Right renal pelvis (tissue), 4 donors: ENCODE measurements at regions not wholly inside any gene's neighbourhood (a gene's known extent, or its start where the extent isn't known, plus 50 kb on each side); places are given as distances from the start of the nearest gene placed in this dataset.

Experiments used
- DNase-seq, 4 donors: peaks; one replicate each; pipeline ENCODE4 v3.0.0-alpha.2; 2013; ENCODE audit warnings: low read depth in 4 of 4, low spot score in 3 of 4, missing footprints in 1 of 4

DNA sequence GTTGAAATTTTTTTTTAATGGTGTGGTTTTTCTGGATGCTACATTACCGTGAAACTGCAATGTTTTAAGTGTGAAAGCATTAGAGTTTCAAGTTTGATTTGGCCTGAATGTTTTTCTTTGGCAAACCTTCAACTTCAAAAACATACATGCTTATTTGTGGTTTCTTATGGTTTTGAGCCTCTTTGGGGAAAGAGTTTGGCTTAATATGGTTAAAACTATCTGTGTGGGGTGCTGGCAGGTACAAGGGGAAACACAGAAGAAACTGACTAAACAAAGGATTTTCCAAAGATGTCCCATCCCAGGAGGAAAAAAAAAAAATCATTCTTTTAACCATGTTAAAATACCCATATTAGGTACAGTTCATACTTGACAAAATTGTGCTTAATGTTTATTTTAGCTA, 121.1 kb downstream of the HGF start:
- DNase-seq, result no peak

GRCh38 chr7:81645435-81645834, 124.4 kb downstream of the HGF start:
- DNase-seq, result no peak

DNA sequence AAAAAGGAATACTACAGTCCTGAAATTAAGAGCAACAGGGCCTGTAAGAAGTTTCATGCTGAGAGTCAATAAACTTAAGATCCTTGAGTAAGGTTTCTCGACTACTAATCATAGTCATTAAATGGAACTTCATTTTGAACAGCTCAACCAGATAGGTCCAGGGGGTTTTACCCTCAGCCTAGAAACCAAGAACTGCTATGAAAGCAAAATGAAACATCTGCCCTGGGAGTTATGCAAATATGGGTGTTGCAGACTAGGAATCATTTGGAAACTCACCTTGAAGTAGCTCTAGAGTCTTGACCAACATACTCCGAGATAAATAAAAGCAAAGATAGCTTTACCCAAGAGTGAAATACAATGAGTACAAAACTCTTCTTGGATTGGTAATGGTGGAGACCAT, 128.0 kb downstream of the HGF start:
- DNase-seq, result no peak

DNA sequence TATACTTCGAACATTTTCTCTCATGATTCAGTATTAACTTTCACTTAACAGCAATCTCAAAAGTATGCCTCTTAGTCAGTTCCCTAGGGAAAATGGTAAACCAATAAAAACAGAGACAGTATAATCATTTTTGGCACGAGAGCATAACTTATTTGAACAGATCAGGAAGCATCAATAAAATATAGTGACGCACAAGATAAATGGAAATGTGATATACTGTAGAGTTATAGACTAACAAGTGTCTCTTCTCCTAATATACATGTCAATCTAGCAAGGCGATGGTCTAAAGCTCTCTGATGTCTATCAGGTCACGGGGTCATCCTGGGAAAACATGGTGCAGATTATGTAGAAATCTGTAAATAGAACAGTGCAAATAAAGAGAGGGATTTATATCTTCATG, 131.6 kb downstream of the HGF start:
- DNase-seq, result no peak

- no peak for DNase-seq
Observed at GRCh38 chr7:81637534-81637933, 132.3 kb downstream of the HGF start.

DNA sequence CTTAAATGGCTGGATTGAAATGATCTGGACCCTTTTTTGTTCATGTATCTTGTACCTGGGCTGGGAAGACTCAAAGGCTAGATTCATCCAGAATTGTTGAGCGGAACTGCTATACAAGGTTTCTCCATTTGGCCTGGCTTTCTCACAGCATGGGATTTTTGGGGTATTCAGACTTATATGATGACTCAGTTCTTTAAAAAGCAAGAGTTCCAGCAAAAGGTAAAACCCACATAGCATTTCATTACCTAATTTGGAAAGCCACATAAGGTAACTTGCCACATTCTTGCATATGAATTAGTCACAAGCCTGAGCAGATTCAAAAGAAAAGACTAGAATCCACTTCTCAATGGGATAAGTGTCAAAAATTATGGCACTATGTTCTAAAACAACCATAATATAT, 137.4 kb downstream of the HGF start:
- no peak for DNase-seq

DNA sequence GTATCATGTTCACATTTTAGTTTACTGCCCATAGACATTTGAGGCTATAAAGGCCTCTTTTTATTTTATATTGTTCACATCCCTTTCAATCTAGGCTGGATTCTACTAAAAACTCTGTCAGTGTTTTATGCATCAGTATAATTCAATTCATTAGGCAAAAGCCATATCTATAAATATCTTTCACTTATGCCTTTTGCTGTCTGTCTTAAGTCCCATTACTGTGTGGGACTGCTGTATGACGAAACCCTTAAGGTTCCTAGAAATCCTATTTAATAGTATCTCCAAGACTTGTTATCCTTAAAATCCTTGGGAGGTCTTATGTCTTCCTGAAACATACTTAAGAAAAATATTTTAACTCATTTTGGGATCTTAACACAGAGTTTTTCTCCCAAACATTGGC, 139.2 kb downstream of the HGF start:
- DNase-seq, result no peak

GRCh38 chr7:81629702-81630101, 140.1 kb downstream of the HGF start:
- no peak for DNase-seq

DNA sequence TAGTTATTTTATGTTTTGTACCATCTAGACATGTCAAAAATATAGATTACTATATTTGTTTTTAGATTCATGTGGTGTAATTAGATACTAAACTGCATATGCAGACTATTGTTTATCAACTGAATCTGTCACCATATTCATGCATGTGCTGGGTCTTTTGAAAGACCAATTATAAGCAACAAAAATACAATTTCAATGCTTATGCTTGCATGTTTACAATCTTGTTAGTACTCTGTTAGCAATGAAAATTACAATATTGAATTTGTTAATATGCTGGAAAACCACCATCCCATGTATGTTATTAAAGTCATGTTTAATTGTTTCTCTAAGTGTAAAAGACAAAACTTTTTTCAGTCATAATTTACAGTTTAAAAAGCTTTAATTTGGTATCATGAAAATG, 140.9 kb downstream of the HGF start:
- DNase-seq, result no peak

- no peak for DNase-seq
Observed at GRCh38 chr7:81627536-81628287, 142.1 kb downstream of the HGF start.

DNA sequence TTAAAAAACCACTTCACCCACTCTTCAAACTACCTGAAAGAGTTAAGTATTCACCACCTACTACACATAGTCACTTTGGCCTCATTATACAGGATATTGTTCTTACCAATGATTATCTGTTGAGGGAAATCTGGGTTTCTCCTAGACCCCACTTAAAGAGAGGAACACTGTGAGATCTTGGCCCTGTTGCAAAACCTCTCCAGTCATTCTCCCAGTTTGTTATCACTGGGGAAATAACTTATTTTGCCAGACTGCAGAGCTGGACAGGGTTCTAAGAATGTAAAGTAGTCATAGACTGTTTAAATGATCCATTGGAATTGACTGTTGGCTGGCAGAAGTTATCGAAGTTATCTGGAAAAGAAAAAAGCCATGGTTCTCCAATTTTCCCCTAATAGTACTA, 143.8 kb downstream of the HGF start:
- no peak for DNase-seq

DNA sequence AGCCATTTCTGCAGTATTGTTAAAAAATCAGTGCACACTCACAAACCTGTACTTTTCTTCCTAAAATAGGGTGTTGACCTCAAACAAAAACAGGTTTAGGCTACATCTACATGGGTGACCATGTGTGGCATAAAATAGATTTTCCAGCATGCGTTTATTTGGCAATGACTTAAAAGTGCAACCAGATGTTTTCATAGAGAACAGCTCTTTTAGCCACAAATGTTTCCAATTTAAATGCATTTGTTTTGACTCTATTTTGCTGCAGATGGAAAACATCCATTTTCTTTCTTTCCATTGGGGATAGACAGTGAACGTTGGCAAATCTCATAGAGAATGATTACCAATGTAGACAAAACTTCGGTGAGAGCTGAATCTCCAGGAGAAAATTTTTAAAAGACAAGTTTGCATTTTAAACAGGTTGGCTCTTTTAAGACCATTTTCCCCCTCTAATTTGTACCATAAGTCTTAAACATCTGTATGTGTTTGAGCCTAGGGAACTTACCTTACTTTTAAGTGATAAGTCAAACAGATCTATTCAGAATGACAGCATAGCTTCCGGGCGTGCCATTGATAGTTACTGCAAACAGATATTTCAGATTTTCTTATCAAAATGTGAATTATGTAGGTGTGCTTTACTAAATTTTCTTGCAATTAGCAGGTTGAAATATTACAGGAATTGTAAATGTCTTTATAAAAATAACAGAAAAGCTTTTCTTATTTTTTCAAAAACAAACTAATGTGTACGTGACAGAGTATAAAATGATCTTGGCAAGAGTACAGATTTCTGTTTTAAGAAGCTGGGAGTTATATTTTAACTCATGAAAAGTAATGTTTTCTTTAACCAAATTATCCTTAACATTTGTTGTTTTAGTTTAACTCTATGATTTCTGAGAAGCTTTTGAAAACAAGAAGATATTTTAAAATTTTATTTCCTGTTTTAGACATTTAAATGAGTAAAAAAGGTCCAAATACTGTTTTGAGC, 144.9 kb downstream of the HGF start:
- no peak for DNase-seq

DNA sequence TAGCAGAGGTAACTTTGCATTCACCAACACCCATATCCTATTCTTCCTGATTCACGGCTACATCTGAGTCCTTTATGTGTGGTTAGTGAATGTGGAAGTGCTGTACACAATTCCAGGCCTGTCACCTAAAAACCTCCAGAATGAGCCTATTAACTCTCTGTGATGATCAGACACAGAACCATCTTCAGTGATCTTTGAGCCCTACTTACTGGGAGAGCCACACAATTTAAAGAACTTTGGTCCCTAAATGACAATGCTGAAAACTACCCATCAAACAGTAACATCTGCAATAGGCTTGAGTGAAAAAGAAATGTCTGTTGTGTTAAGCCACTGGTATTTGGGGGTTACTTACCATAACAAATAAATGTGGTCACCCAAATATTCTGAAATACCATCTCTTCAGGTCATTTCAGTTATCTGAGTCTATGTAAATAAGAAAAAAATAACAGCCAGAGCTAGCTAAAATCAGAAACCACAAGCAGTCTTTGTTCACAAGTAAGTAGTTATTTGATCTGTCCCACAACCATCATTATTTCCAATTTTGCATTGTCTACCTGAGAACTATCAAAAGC, 145.7 kb downstream of the HGF start:
- no peak for DNase-seq

- DNase-seq, result no peak
Observed at GRCh38 chr7:81623251-81623855, 146.5 kb downstream of the HGF start.

- no peak for DNase-seq
Observed at GRCh38 chr7:81621893-81622292, 148.0 kb downstream of the HGF start.

DNA sequence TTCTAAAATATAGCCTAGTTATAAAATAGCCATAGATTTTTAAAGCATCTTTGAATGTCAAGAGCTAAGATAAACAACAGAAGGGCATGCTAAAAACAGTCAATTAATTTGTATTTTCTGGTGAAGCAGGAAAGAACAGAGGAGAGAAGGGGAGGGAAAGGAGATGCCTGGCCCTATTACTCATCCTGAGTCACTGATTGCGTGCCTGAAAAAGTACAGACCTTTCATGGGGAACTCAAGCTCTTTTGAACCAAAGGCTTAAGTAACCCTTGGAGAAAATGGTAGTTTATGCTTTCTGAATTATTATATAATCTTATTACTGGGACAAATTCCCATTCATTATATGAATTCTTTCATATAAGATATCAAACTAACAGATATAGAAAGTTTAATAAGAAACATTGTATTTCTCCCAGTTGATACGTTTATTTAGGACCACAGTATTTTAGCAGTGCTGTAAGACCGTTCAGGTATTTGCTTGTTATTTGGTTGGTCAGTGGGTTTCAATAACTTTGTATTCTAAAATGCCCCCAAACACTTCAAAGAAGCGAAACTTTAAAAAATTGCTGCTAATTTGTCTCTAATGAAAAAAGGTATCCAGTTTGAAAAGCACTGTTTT, 151.3 kb downstream of the HGF start:
- no peak for DNase-seq

GRCh38 chr7:81616951-81617350, 152.9 kb downstream of the HGF start:
- DNase-seq, result no peak

- DNase-seq, result no peak
Observed at GRCh38 chr7:81611805-81612204, 158.0 kb downstream of the HGF start.

DNA sequence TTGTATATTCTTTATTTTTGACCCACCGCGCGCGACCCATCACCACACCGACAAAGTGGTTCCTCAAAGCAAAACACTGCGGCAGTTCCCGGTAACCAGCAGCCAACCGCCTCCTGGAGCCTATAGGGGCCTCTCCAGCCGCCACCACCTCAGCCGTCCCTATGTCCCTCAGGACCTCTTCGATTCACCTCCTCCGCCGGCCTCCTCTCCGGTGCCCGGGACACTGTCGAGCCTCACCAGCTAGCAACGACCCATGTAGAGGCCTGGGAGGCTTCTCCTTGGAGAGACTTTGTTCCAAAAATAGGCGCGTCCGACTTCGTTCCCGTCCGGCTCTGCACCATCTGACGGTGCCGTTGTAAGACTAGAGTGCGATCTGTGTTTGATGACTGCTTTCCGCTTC, 158.8 kb downstream of the HGF start:
- DNase-seq, result no peak

- no peak for DNase-seq
Observed at GRCh38 chr7:81608748-81609382, 161.0 kb downstream of the HGF start.
